Glomerular visceral epithelial cell (primary cell): ENCODE measurements at regions not wholly inside any gene's neighbourhood (a gene's known extent, or its start where the extent isn't known, plus 50 kb on each side); places are given as distances from the start of the nearest gene placed in this dataset.

Source experiments
- DNase-seq: peaks from one replicate; pipeline ENCODE4 v3.0.0-alpha.2; 2016; ENCODE audit errors: extremely low spot score

- DNase-seq, result no peak
These were observed 371.8 kb upstream of the SULF2 start for GRCh38 chr20:48156951-48157700.

- no peak for DNase-seq
These were observed 371.2 kb upstream of the SULF2 start for GRCh38 chr20:48156521-48156920.

GRCh38 chr20:48155268-48155667 is 370.0 kb upstream of the SULF2 start:
- no peak for DNase-seq

- no peak for DNase-seq
These were observed 368.9 kb upstream of the SULF2 start for GRCh38 chr20:48154040-48154765.

- peak; percentile 2 for DNase-seq
These were observed 368.2 kb upstream of the SULF2 start for GRCh38 chr20:48153523-48153922.

GRCh38 chr20:48153103-48153502 is 367.8 kb upstream of the SULF2 start:
- no peak for DNase-seq

GRCh38 chr20:48150568-48150967 is 365.3 kb upstream of the SULF2 start:
- DNase-seq, result no peak

GRCh38 chr20:48149902-48150301 is 364.6 kb upstream of the SULF2 start:
- DNase-seq, result no peak

- DNase-seq, result no peak
These were observed 363.8 kb upstream of the SULF2 start for GRCh38 chr20:48148916-48149672.

GRCh38 chr20:48148020-48148419 is 362.7 kb upstream of the SULF2 start:
- no peak for DNase-seq

- no peak for DNase-seq
These were observed 362.0 kb upstream of the SULF2 start for GRCh38 chr20:48147311-48147710.

- no peak for DNase-seq
These were observed 361.6 kb upstream of the SULF2 start for GRCh38 chr20:48146877-48147276.

- no peak for DNase-seq
These were observed 361.0 kb upstream of the SULF2 start for GRCh38 chr20:48146308-48146707.

GRCh38 chr20:48143435-48144081 is 358.3 kb upstream of the SULF2 start:
- DNase-seq, result no peak

- no peak for DNase-seq
These were observed 357.2 kb upstream of the SULF2 start for GRCh38 chr20:48142516-48142773.

GRCh38 chr20:48141660-48142515 is 356.6 kb upstream of the SULF2 start:
- no peak for DNase-seq

GRCh38 chr20:48139262-48140041 is 354.2 kb upstream of the SULF2 start:
- DNase-seq, result no peak

- no peak for DNase-seq
These were observed 347.6 kb upstream of the SULF2 start for GRCh38 chr20:48132834-48133233.

GRCh38 chr20:48131581-48131980 is 346.3 kb upstream of the SULF2 start:
- DNase-seq, result no peak

GRCh38 chr20:48129345-48129942 is 344.2 kb upstream of the SULF2 start:
- DNase-seq, result no peak
